ENCODE measurements at regions not wholly inside any gene's neighbourhood (a gene's known extent, or its start where the extent isn't known, plus 50 kb on each side); places are given as distances from the start of the nearest gene placed in this dataset.

- TF ChIP-seq CBX8 (IDR thresholded peaks at IDR 0.05; ENCODE audit: borderline replicate concordance, extremely low read depth, low read depth, low read length, poor library complexity, severe bottlenecking): no peak
- TF ChIP-seq CHD2 (IDR thresholded peaks at IDR 0.05; ENCODE audit: low read depth, low read length): no peak
- no peak for TF ChIP-seq HDAC6 (IDR thresholded peaks at IDR 0.05; ENCODE audit: low read depth, low read length)
- no peak for TF ChIP-seq ZNF644 (tag; IDR thresholded peaks at IDR 0.05; ENCODE audit: low read depth)
Measured at GRCh38 chr13:108104736-108105135, 110.6 kb downstream of the LIG4 start.

Data from K562 (cell line).